Activated CD8-positive, alpha-beta memory T cell treated with anti-CD3 and anti-CD28 coated beads for 48 hours (primary cell): ENCODE measurements at regions not wholly inside any gene's neighbourhood (a gene's known extent, or its start where the extent isn't known, plus 50 kb on each side); places are given as distances from the start of the nearest gene placed in this dataset.

Experiments
- DNase-seq, 3 experiments: peaks; one replicate each; pipeline ENCODE4 v3.0.0-alpha.2; 2020; ENCODE audit warnings: low read depth in 2 of 3, low spot score in 2 of 3

DNA sequence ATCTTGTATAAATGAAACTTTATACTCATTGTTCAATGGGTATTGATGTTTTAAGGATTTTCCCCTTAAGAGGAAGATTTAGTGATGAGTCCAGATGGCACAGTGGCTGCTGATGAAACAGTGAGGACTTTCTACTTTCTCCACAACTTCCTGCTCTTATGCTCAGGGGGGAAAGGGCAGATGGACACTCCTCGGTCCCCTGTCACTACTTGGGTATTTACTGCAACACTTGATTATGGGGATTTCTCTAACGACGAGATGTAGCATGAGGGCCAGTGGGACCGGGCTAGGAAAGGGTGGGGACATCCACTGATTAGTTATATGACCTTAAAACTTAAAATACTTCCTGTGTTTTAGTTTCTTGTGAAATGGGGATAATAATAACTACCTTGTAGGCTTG lies 146.1 kb upstream of the HMHB1 start:
- DNase-seq: no peak

DNA sequence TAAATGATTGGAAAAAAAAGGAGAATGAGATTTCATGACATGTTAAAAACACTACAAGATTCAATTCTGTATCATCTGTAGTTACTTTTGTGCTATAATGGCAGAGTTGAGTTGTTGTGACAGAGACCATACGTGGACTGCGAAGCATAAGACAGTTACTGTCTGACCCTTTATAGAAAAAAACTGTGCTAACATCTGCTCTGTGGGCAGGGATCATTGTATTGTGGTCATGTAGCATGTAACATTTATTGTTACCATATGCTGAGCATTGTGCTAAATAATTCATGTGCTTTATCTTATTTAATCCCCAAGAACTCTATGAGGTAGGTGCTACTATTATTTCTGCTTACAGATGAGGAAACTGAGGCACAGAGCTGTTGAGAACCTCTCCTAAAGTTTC lies 147.3 kb upstream of the HMHB1 start:
- no peak for DNase-seq

DNA sequence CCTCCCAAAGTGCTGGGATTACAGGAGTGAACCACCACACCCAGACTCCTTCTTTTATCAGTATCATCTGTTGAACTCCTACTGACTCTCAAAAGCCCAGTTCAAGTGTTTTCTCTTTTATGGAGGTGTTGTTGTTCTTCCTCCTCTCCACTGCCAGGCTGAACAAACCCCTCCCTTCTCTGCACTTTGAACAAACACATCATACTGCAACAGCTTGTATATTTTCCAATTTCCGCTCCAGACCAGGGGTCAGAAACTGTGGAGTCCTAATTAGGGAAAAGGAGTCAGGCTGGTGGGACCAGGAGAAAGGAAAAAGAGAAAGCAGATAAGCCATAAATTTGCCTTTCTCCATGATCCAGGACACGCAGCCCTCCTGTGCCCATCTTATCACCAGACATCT lies 148.1 kb upstream of the HMHB1 start:
- no peak for DNase-seq

DNA sequence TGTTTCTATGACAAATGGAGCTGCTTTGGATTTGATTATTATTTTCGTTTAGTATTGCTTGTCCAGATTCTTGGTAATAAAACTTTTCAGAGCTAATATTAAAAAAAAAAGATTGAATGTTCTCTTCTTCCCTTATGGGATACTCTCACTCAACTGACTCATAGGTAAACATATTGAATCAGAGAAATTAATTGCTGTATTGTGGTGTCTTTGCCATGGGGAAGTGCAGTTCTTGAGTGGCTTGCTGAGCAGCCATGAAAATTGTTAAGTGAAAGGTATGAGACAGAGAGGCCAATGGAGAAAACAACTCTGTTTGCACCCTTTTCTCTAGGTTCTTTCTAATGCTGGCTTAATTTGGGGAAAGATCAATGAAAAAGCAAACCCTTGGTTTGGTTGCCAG lies 149.9 kb upstream of the HMHB1 start:
- no peak for DNase-seq

DNA sequence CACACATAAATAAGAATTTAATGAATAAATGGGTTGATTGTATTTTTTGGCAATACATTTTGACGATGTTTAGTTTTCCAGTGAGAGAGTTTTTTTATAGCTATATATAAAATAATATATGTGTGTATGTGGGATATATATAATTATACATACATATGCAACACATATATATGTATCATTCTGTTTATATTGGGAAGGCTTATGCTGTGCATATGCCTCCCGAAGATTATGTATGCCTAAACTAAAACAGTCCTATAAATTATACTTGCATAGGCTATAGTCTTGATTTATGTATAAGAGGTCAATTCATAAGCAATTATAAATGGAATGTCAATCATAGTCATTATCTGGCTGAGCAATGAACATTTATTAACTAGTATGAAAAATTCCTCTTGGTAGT lies 151.3 kb upstream of the HMHB1 start:
- no peak for DNase-seq

DNA sequence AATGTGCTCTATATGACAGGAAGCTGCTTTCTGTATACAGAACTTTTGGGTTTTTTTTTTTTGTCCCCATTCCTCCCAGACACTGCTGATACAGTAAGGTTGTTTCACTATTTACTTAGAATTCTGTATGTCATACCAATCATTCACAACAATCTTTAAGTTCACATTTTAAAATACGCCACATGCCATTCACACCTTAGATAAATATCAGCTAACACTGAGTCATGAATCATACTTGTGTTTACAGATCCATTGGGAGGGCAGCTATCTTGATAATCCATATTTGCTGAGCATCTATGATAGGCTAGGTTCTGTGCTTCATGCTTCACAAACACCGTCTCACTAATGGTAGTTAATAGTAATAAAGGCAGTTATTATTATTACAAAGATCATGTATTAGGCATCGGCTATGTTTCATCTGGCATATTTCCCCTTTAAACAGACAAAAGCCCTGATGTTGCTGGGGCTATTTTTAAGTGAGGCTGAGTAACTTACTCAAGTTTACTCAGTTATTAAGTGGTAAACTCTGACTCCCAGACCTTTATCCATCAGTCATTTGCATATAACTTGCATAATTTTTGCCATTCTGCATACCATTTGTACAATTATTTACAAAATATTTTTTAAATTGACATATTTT lies 152.2 kb upstream of the HMHB1 start:
- no peak for DNase-seq

DNA sequence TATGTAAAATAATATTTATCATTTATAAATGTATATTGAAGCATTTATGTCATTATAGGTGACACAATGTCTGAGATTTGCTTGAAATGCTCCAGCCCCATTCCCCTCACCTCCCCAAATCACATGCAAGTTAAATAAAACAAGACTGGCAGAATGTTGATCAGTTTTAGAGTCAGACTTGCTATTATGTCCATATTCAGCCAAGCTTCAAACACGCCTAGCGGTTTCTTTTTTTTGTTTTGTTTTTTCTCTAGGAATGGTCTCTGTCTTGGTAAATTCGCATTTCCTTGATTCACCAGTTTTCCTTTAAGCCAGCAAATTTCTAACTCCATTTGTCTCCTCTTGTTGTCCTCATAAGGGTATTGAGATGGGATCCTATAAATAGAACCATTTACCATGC lies 153.0 kb upstream of the HMHB1 start:
- DNase-seq: no peak

DNA sequence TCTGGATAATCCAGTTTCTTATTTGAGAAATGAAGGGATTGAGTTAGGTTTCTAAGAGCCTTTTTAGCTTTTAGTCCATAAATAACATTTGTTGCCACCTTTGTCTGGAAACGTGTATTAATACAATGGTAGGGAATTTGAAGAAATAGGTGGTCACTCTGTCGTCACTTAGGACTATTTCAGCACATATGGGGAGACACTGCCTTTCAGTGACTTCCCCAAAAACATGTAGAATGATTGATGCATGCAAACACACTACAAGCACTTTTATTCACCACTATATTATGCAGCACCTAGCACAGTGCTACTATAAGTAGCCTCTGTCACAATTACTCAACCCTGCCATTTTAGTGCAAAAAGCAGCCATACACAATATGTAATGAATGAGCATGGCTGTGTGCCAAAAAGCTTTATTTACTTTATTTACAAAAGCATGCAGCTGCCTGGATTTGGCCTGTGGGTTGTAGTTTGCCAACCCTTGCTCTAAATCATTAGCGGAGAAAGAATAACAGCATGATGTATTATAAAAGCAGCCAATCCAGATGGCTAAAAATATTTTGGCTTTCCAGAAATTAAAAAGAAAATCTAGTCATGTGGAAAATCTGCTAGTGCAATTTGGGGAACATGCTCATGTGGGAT lies 154.2 kb upstream of the HMHB1 start:
- DNase-seq: no peak

DNA sequence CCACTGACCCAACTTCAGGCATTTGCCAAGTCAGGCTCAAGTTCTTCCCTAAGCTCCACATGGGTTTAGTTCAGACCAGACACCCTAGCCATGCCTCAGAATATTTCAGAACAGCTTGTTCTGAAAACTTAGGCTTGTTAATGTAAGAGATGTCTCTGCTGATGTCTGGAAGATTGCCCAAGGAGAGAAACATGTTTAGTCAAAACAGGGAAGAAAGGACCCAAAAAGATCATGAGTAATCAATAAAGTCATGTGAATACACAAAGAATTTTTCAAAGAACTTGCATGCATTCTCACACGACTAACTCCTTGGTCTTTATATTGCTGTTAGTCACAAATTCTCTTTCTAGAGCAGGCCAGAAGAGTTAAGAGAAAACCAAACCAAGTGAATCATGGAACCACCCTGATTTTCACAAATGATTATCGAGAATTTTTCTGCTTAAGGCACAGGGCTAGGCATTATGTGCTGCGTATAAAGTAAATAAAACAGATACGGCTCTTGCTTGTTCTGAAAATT lies 158.1 kb upstream of the HMHB1 start:
- DNase-seq: no peak

DNA sequence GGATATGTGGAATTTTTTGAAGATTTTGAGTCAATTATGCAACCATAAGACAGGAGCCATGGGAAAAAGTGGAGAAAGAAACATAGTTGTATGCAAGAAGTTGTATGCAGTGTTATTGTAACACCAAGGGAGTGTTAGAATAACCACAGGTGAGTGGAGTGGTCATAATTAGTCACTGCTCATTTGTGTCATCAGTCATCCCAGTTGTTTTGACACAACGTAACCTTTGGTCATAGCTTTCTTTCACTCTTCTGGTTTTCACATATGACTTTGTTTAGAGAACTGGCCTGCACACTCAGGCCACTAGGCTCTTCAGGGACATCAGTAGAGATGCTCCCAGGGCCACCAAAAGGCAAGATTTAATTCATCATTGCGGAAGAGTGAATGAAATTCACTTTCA lies 158.7 kb upstream of the HMHB1 start:
- no peak for DNase-seq

DNA sequence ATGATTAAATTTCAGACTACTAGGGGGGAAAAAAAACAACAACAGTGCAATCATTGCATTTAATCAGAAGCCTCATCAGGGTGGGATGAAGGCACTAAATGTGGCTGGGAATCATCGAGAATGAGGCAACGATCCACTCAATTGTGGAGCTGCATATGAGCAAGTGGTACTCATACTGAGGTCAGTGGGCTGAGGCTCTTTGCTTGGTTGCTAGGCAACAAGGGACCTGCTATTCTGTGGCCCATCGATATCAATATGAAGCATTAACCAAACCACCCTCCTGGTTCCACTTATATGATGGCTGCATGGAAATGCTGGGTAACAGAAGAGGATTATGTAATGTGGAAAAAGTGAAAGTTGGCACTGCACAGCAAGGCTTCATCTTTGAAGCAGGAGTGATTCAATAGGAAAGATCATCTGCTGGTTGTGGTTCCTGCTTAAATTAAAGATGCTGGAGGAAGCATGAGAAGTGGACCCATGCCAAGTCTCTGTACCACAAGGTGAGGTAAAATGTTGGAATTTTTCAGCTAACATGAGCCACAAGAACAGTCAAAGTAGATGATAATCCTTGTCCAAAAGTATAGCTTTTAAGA lies 159.8 kb upstream of the HMHB1 start:
- peak in 1 of 3 experiments; percentile 2 for DNase-seq

DNA sequence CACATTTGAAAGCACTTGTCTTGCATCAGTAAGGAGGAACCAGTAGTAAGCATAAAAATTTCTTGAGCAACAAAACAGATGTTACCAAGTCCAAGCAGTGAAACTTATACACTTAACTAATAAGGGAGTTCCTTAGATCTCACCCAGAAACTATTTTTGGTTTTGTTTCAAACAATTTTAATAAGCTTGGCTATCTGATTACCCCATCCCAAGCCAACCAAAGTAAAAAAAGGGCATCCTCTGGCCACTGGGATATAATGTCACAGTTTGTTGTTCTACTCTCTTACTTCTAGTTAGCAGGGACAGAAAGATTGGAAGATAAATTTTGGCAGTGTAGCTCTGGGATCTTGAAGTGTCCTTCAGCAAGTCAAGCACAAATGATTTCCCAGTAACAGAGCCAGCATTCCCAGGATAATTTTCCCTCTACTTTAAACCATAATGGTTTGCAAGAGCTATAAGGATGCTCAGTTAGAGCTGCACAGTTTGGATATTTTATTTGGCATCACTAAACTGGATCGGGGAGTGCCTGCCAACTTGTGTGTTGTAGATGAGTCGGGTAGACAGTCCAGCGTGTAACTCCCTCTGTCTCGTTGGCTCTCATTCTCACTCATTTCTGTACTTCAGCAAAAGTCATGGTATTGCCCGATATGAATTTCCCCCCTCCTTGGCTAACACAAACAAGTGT lies 161.9 kb upstream of the HMHB1 start:
- no peak for DNase-seq

DNA sequence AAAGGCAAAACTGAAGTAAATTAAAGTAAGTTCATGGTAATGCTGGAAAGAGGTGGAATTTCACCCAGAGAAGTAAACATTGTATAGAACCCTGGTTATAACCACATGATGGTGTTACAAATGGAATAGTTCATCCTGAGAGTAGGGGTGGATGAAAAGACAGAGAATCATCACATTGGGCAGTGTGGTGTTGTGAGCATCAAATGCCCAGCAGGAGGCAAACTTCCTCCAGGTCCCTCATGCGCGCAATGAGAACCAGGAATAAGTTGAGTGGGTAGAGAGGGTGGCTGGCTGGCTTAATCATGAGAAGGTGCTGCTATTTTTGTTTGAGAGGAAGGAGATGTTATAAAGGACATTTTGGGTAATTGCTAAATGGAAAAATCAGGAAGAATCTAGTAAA lies 163.3 kb upstream of the HMHB1 start:
- DNase-seq: no peak

DNA sequence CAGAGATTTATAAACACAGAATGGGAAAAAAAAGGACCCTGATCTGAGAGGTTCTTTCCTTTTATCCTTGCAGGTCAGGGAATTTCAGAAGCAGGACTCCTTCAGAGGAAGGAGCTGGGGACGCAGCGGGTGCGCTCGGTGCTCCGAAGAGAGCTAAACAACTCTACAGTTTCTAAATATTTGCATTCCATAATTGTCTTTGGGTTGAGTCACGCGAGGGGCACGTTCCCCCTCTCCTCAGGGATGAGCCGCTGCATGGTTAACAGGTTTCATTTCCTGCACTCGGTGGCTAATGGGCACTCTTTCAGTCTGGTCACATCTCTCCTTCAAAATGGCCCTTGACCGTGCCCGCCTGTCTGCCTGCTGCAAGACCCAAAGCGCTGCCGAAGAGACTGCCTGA lies 165.0 kb upstream of the HMHB1 start:
- DNase-seq: no peak

DNA sequence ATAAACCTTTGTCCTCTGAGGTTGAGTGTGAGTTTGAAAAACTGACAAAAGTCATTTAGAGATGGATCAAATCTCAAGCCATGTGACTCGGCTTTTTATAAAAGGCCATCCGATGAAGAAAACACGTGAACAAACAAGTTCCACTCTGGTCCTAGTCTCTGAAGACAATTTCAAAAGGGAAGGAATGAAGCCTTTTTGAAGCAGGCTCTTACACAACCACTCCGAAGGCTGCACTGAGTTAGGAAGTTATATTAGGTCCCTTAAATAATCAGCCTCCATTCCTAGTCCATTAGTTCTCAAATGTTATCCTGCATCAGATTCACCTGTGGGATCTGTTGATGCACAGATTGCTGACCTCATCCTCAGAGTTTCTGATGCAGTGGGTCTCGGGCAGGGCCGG lies 166.6 kb upstream of the HMHB1 start:
- no peak for DNase-seq

DNA sequence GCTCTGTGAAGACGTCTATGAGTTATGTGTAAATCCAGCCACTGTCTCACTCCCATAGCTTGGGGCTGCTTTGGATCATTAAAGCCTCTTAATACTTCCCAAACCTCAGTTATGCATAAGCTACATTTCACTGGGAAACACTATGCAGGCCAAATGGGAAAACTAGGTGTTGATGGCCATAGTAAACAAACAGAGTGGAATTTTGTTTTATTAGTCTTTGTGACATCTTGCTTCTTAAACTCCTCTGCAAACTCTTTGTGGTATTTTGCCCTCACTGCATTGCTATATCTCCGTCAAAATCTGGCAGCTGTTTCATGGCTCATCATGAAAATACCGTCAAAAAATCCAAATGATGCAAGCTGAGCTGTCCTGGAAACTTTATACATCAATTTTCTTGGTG lies 167.2 kb upstream of the HMHB1 start:
- no peak for DNase-seq

DNA sequence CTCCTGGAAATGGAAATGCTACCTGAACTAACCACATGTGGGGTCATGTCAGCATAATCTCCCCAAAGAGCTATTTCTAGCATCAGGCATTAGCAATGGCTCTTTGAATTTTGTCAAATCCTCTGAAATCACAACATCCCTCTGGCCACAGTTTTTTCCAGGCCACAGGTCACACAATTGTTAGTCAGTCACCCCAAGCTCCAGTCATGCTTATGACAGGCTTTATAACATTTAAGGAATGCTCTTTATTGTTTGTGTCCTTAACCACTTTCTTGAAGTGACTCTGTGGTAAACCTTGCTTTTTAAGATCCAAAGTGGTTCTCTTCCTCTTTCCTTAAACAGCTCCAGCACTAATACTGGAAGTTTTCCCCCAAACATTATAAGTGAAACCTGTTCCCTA lies 169.2 kb upstream of the HMHB1 start:
- DNase-seq: no peak

DNA sequence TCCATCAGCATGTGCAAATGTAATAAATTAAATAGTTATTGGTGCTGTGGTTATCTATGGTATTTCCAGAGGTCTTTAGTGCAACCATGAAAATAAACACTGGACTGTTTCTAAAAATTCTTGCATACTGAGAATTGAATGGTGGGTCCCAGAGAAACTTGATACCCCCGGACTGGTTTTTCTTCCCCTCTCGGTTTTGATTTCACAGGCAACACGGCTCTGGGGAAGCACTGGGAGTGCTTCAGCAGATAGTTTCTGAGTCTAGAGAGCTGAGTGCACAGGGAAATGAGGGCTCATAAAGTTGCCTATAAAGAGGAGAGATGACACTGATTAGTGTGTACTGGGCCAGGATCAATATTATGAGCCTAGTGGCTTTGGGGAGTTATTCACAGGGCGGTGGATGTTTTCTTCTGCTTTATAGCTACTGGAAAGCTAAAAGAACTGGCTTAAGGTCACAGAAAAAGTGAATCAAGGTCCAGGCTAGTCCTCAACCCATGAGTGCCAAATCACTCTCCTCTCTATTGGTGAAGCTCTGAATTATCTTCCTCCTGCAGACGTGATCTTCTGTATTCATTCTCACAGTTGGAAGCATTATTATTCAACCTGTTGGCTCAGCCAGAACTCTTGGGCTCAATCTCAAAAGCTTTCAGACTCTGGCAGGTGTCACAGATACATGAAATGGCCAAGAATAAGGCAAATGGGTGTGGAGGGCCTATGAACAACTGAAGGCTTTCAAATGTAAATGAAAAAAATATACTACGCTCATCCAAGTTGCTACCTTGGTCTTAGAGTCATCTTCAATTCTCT lies 170.2 kb upstream of the HMHB1 start:
- no peak for DNase-seq

DNA sequence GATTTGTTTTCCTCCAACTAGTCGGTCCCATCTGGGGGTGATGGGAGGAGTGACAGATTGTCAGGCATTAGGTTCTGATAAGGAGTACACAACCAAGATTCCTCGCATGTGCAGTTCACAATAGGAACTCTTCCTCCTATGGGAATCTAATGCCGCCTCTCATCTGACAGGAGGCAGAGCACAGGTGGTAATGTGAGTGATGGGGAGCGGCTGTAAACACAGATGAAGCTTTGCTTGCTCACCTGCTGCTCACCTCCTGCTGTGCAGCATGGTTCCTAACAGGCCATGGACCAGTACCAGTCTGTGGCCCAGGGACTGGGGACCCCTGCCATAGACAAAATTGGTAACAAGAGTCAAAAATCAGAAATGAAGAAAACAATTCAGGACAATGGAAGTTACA lies 173.3 kb upstream of the HMHB1 start:
- no peak for DNase-seq

DNA sequence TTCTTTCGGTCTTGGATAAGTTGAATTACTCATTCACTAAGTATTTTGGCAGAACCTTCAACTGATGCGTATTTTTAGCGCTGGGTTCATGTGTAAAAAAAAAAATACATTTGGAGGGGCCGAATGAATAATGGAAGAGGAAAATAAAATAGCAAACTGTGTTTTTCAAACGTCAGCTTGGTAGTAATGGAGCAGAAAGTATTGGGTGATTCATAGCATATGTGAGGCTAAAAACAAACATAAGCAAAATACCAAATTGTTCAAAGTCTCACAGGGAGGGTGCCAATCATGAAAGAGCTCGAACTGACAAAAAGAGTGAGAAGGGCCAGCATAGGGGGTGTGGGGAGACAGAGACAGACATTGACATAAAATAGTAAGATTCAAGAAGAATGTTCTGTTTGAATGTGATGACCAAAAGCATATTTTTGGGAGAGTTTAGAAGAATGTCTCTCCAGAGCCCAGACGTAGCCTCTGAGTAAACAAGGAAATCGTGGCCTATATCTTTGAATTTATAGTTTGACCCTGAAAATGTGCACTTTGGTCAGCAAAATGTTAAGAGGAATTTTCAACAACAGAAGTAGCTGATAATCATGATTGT lies 174.9 kb upstream of the HMHB1 start:
- no peak for DNase-seq

DNA sequence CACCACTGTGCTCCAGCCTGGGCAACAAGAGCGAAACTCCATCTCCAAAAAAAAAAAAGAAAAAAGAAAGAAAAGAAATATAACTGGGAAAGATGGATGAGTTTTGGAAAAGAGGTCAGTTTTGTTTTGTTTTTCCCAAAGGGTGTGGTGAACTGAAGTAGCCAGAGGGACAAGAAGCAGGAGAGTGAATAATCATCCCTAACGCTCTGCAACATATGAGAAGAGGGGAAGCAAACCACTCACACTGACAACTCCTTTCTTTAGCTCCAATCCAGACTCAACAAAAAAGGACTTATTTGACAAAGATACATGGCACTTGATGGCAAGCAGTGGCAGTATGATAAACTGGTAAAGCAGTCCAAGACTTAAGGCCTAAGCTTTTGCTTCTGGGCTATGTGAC lies 176.1 kb upstream of the HMHB1 start:
- DNase-seq: no peak
